Fibroblast of pulmonary artery (primary cell): ENCODE measurements at regions not wholly inside any gene's neighbourhood (a gene's known extent, or its start where the extent isn't known, plus 50 kb on each side); places are given as distances from the start of the nearest gene placed in this dataset.

Source experiments
- DNase-seq: peaks from one replicate; pipeline ENCODE4 v3.0.0-alpha.2; 2010; ENCODE audit warnings: low read depth
- H3K4me3 ChIP-seq: replicated peaks from 2 replicates; pipeline ENCODE4 v1.5.1; 2011; ENCODE audit warnings: low read depth, mild to moderate bottlenecking, control low read depth, low read length, moderate library complexity
- CTCF ChIP-seq: IDR thresholded peaks from 2 replicates; pipeline ENCODE4 v1.5.1; 2011; ENCODE audit warnings: mild to moderate bottlenecking, control low read depth, low read length, inconsistent platforms; ENCODE audit errors: missing control alignments

GRCh38 chr17:14859542-14859941 lies 405.6 kb downstream of the PMP22 start:
- no peak overlapping the region for H3K4me3 ChIP-seq
- DNase-seq = no peak
- TF ChIP-seq CTCF = no peak

GRCh38 chr17:14856176-14856575 lies 408.9 kb downstream of the PMP22 start:
- DNase-seq = no peak
- TF ChIP-seq CTCF = no peak
- H3K4me3 ChIP-seq = no peak overlapping the region

- no peak for DNase-seq
- no peak for TF ChIP-seq CTCF
These were observed 410.4 kb downstream of the PMP22 start for GRCh38 chr17:14854691-14855090.

GRCh38 chr17:14845591-14846281 lies 419.4 kb downstream of the PMP22 start:
- TF ChIP-seq CTCF = no peak

More at GRCh38 chr17:14854691-14855090, 410.4 kb downstream of the PMP22 start:
- H3K4me3 ChIP-seq = no peak overlapping the region

GRCh38 chr17:14843086-14843795 lies 421.9 kb downstream of the PMP22 start:
- no peak for TF ChIP-seq CTCF
- no peak for DNase-seq
- H3K4me3 ChIP-seq = no peak overlapping the region

More at GRCh38 chr17:14845591-14846281, 419.4 kb downstream of the PMP22 start:
- no peak overlapping the region for H3K4me3 ChIP-seq
- peak; percentile 11 for DNase-seq

- DNase-seq = peak; percentile 47
- H3K4me3 ChIP-seq = no peak overlapping the region
- no peak for TF ChIP-seq CTCF
These were observed 424.4 kb downstream of the PMP22 start for GRCh38 chr17:14840616-14841231.
